Retina (tissue), 1 donor: ENCODE measurements at regions not wholly inside any gene's neighbourhood (a gene's known extent, or its start where the extent isn't known, plus 50 kb on each side); places are given as distances from the start of the nearest gene placed in this dataset.

Experiments used
- DNase-seq: peaks from one replicate; pipeline ENCODE4 v3.0.0-alpha.2; 2016

DNA sequence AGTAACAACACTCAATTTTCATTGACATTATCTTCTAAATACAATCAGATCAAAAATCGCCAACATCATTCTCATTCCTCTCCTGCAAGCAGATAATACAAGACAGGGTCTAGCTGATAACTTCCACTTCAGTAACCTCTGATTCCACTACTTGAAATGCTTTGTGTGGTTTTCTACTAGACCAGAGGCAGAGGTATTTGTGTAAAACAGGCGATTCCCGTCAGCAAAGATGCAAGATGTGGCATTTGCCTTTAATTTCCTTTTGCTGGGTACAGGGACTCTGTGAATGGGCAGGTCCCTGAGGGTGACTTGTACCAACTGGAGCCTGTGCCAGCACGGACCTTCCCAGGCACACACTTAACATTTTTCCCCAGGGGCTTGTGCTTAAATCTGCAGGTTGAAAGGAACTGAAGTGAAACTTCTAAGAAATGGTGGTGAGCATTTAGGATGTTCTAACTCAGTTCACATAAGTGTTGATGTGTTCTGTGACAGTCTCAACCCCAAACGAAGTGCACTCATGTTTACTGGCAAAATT is 625.5 kb upstream of the WWC1 start:
- peak; percentile 17 for DNase-seq

GRCh38 chr5:167671176-167671575 is 620.3 kb upstream of the WWC1 start:
- no peak for DNase-seq

- DNase-seq, result no peak
These were observed 617.5 kb upstream of the WWC1 start for GRCh38 chr5:167673942-167674341.

DNA sequence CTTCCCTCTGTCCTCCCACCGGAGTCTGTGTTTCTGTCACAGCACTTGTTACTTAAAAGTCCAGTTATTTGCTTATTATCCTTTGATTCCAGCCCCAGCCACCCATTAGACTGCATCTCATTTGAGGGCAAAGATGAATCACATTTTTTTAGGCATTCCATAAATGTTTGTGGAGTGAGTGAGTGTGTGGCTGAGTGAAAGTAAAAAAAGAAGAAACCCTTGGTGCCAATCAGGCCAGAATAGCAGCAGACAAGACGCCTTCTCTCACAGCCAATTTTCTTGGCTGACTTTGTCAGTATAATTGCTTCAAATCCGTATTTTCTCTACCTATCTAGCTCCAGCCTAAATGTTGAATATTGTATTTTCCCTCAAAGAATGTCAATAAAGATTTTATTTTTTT is 613.0 kb upstream of the WWC1 start:
- no peak for DNase-seq

DNA sequence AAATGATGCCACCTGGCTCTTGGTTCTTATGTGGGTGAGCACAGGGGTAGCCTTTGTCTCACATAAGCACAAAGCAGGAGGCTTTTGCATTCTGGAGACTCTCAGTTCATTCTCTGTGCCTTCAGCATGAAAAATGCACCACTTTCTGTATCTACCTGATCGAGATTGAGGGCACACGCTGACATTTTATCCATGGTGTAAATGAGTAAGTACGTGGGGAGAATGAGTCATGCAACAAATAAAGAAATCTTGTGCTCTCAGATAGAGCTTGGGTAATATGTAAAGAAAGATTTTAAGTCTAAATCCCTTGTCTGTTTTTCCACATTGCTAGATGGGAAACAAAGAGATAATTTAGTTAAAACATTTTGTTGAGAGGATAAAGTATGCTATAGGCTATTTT is 607.2 kb upstream of the WWC1 start:
- DNase-seq, result no peak

DNA sequence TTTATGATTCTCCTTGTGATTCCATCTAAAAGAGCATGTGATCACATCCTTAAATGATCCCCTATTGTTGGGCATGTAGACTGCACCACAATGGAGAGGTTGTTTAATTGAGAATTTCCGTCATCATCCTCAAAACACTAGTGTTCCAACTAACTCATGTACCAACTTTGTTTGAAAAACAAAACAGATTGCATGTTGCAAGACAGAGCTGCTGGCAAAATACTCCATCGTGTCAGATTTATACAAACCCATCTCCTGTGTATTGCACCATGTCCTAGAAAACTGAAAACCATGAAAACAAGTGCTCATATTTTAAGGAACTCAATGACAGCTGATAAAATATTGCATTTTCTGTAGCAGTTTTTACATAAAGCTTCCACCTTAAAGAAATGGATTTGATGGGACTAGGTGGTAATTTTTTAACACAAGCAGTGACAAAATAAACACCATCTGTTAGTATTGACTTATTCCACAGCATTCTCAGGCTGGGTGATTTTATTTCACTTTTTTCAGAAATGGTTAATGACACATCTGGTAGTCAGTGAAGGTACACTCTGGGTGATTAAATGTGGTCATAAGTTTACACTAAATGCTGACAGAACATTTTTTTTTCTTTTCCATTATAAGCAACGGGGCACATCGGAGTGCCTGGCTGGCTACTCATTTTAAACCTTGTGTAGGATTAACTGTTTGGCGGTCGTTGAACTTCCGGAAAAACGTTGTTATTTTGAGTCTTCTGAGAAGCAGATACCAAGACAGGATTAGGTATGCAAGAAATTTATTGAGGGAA is 602.9 kb upstream of the WWC1 start:
- DNase-seq, result no peak

GRCh38 chr5:167694325-167695147 is 596.9 kb upstream of the WWC1 start:
- no peak for DNase-seq

- DNase-seq, result no peak
These were observed 594.7 kb upstream of the WWC1 start for GRCh38 chr5:167696558-167697314.

- peak; percentile 45 for DNase-seq
These were observed 592.0 kb upstream of the WWC1 start for GRCh38 chr5:167699432-167699831.

DNA sequence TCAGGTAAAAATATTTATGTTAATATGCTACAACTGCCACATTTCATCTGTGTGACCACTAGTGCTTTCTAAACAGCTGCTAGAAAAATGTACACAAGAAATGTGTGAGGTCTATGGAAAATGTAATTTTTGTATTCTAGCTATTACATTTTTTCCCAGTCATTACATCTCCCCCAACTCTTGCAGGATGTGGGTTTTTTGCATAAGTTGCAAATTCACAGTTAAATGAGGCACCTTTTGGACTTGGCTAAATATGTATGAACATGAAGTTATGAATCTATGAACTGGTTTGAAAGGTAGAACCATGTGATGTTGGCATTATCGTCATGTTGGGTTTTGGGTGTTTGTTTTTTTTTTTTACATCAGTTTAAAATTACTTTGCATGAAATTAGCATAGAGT is 590.4 kb upstream of the WWC1 start:
- no peak for DNase-seq

GRCh38 chr5:167702014-167702413 is 589.4 kb upstream of the WWC1 start:
- no peak for DNase-seq

- no peak for DNase-seq
These were observed 583.0 kb upstream of the WWC1 start for GRCh38 chr5:167708449-167708848.

- no peak for DNase-seq
These were observed 581.8 kb upstream of the WWC1 start for GRCh38 chr5:167709625-167710024.

GRCh38 chr5:167710444-167711073 is 580.9 kb upstream of the WWC1 start:
- no peak for DNase-seq

- no peak for DNase-seq
These were observed 578.4 kb upstream of the WWC1 start for GRCh38 chr5:167712986-167713585.

- DNase-seq, result no peak
These were observed 577.5 kb upstream of the WWC1 start for GRCh38 chr5:167713896-167714295.

GRCh38 chr5:167716126-167716775 is 575.2 kb upstream of the WWC1 start:
- DNase-seq, result no peak

DNA sequence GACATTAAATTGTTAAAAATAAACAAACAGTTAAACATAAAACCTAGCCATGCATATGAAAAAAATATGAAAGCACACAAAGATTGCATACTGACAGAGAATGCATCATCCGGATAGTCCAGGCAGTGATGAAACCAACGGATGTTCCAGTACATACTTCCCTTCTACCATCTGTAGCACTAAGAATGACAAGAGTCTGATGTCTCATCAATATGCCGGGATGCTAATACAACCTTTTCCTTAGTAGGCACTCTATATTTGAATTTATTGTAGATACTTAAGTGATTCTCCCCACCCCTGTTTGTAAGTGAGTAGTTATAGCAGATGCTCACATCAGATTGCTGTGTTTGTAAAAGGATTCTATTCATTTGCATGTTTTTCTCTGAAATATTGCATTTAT is 571.2 kb upstream of the WWC1 start:
- no peak for DNase-seq

DNA sequence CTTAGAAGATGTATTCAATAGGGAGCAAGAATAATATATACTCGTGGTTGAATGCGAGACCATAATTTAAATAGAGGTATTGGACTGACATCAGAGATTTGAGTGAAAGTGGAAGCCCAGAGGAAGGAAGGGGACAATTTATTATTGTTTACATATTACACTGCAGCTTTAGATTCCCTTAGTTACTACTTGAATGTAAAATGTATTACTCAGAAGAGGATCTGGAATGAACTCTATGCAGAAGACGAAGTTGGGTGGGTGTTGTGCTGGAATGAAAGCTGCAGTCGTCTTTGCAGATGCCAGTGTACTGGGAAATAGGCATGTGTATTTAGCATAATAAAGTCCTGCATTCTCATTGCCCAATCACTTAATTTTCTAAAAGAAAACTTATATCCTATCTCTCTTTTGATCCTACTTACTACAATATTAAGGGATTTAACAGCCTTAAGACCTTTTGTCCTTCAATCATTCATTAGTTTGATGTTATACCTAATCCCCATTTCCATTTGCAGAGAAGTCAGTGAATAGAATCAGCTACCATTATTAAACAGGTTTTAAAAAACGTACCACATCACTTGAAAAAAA is 570.7 kb upstream of the WWC1 start:
- no peak for DNase-seq

DNA sequence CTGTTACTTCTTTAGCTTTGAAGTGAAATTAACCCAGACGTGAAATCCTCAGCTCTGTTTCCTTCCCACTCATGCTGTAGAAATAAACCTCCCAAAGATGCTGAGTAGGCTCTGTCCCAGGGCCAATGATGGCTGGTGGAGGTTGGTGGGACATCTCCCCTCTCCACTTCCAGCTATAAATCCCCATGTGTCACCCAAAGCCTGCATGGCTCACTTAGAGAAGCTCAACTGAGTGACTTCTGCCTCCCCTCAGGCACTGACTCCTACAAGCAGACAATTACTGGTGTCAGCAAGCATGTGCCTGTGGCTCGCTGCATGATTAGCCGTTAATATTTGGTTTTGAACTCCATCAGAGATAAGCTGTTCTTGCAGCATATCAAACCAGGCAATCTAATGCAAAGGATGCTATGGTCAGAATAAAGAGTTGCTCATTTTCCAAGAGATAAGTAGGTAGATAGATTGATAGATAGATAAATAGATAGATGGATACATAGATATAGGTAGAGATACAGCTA is 569.5 kb upstream of the WWC1 start:
- DNase-seq, result no peak

- peak; percentile 86 for DNase-seq
These were observed 568.1 kb upstream of the WWC1 start for GRCh38 chr5:167723254-167723871.
